ENCODE measurements at regions not wholly inside any gene's neighbourhood (a gene's known extent, or its start where the extent isn't known, plus 50 kb on each side); places are given as distances from the start of the nearest gene placed in this dataset.

GRCh38 chr10:42969147-42969546 is 107.7 kb upstream of the RET start:
- no peaks in the 10 kb centered on the region for H3K36me3 ChIP-seq (ENCODE audit: low read depth, missing control alignments)
- no peaks in the 10 kb centered on the region for H3K4me1 ChIP-seq
- H3K27ac ChIP-seq, result no peak overlapping the region
- no peak for DNase-seq
- TF ChIP-seq, protein P1, sequence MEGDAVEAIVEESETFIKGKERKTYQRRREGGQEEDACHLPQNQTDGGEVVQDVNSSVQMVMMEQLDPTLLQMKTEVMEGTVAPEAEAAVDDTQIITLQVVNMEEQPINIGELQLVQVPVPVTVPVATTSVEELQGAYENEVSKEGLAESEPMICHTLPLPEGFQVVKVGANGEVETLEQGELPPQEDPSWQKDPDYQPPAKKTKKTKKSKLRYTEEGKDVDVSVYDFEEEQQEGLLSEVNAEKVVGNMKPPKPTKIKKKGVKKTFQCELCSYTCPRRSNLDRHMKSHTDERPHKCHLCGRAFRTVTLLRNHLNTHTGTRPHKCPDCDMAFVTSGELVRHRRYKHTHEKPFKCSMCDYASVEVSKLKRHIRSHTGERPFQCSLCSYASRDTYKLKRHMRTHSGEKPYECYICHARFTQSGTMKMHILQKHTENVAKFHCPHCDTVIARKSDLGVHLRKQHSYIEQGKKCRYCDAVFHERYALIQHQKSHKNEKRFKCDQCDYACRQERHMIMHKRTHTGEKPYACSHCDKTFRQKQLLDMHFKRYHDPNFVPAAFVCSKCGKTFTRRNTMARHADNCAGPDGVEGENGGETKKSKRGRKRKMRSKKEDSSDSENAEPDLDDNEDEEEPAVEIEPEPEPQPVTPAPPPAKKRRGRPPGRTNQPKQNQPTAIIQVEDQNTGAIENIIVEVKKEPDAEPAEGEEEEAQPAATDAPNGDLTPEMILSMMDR (IDR thresholded peaks at IDR 0.05), result no peak
- no peak for TF ChIP-seq POLR2A (IDR thresholded peaks at IDR 0.05)
- H3K4me3 ChIP-seq, result no peak overlapping the region
- intact Hi-C loops (cut with DNase I; ENCODE audit: low total_unique reads), result no loop called here
- no peaks in the 10 kb centered on the region for H3K9me3 ChIP-seq
- no peaks in the 10 kb centered on the region for H3K27me3 ChIP-seq
- 89 to 93% methylated on average over 3 of the region's 3 CpGs for WGBS, 2 donors

DNA sequence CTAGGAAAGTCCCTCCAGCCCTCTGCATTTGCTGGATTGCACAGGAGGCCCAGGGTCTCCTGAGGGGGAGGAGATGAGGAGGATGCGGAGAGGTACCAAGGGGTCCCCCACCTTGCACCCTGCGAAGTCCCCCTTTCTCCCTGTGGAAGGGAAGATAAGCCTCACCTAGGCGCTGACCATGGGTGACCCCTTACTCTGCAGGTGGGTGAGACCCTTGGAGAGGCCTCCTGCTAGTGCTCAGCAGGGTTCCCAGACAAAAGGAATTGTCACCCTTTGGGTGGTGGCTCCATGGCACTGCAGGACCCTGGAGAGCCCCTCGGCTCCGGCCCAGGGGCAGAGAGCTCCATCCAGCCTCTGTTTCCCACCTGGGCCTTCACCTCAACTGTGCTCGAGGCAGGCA is 107.0 kb upstream of the RET start:
- no peak for TF ChIP-seq POLR2A (IDR thresholded peaks at IDR 0.05)
- TF ChIP-seq, protein P1 (IDR thresholded peaks at IDR 0.05), result no peak
- no peak for DNase-seq
- intact Hi-C loops (cut with DNase I; ENCODE audit: low total_unique reads), result no loop called here
- 88 to 96% methylated on average over 3 to 6 of the region's 6 CpGs for WGBS, 2 donors
- Histone ChIP-seq H3K9me3 (no peaks in the 10 kb centered on the region), H3K27ac (no peak overlapping the region), H3K27me3 (no peaks in the 10 kb centered on the region), H3K4me1 (no peaks in the 10 kb centered on the region), H3K4me3 (no peak overlapping the region), H3K36me3 (ENCODE audit: low read depth, missing control alignments) (no peaks in the 10 kb centered on the region)

GRCh38 chr10:42970451-42971250 is 106.2 kb upstream of the RET start:
- H3K27me3 ChIP-seq, result no peaks in the 10 kb centered on the region
- TF ChIP-seq POLR2A (IDR thresholded peaks at IDR 0.05), result no peak
- TF ChIP-seq, protein P1 (IDR thresholded peaks at IDR 0.05), result no peak
- no peaks in the 10 kb centered on the region for H3K36me3 ChIP-seq (ENCODE audit: low read depth, missing control alignments)
- WGBS, 2 donors, result 78% methylated on average over 5 to 15 of the region's 15 CpGs
- no peak overlapping the region for H3K27ac ChIP-seq
- H3K4me3 ChIP-seq, result no peak overlapping the region
- intact Hi-C loops (cut with DNase I; ENCODE audit: low total_unique reads), result no loop called here
- no peaks in the 10 kb centered on the region for H3K4me1 ChIP-seq
- H3K9me3 ChIP-seq, result no peaks in the 10 kb centered on the region
- DNase-seq, result no peak

DNA sequence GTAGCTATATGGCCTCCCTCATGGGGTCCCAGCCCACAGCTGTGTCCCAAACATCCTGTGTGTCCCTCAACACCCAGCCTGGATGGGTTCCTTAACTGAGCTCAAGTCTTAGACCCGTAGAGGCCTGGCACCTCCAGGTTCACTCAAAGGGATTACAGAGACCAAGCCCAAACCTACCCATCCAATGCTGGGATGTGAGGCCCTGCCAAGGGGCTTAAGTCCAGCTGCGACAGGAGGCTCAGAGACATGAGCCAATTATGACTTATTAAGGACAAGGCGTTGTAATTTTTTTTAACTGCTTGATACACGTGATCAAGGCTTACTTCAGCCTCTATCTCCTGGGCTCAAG is 105.6 kb upstream of the RET start:
- intact Hi-C loops (cut with DNase I; ENCODE audit: low total_unique reads), result no loop called here
- WGBS, 2 donors, result 68 to 89% methylated on average over 4 of the region's 4 CpGs
- Histone ChIP-seq H3K36me3 (ENCODE audit: low read depth, missing control alignments) (no peaks in the 10 kb centered on the region), H3K4me3 (no peak overlapping the region), H3K9me3 (no peaks in the 10 kb centered on the region), H3K27me3 (no peaks in the 10 kb centered on the region), H3K27ac (no peak overlapping the region), H3K4me1 (no peaks in the 10 kb centered on the region)
- TF ChIP-seq POLR2A (IDR thresholded peaks at IDR 0.05), result no peak
- TF ChIP-seq, protein P1 (IDR thresholded peaks at IDR 0.05), result no peak
- no peak for DNase-seq

DNA sequence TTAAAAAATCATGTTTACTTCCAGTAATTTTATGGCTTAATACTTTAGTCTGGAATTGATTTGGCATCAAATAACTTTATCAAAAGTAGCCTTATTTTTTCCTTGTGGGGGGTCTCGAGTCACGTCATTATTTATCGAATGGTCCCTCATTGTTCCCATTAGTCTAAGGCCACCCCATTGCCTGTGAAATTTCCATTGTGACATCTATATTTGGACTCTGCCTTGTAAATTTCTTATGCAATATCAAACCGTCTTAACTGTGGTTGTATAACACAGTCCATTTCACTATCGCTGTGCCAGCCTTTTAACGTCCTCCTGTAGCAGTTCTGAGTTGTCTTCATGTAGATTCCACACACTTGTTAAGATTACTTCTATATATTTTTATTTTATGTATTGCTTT is 103.9 kb upstream of the RET start:
- no peaks in the 10 kb centered on the region for H3K36me3 ChIP-seq (ENCODE audit: low read depth, missing control alignments)
- DNase-seq, result peak; percentile 4
- no peaks in the 10 kb centered on the region for H3K4me1 ChIP-seq
- H3K4me3 ChIP-seq, result no peak overlapping the region
- intact Hi-C loops (cut with DNase I; ENCODE audit: low total_unique reads), result no loop called here
- no peak for TF ChIP-seq POLR2A (IDR thresholded peaks at IDR 0.05)
- TF ChIP-seq, protein P1 (IDR thresholded peaks at IDR 0.05), result no peak
- no peak overlapping the region for H3K27ac ChIP-seq
- no peaks in the 10 kb centered on the region for H3K27me3 ChIP-seq
- H3K9me3 ChIP-seq, result no peaks in the 10 kb centered on the region
- 89 to 95% methylated on average over 6 of the region's 6 CpGs for WGBS, 2 donors

Data from testis (tissue), 2 donors.